ENCODE measurements at regions not wholly inside any gene's neighbourhood (a gene's known extent, or its start where the extent isn't known, plus 50 kb on each side); places are given as distances from the start of the nearest gene placed in this dataset.

DNA sequence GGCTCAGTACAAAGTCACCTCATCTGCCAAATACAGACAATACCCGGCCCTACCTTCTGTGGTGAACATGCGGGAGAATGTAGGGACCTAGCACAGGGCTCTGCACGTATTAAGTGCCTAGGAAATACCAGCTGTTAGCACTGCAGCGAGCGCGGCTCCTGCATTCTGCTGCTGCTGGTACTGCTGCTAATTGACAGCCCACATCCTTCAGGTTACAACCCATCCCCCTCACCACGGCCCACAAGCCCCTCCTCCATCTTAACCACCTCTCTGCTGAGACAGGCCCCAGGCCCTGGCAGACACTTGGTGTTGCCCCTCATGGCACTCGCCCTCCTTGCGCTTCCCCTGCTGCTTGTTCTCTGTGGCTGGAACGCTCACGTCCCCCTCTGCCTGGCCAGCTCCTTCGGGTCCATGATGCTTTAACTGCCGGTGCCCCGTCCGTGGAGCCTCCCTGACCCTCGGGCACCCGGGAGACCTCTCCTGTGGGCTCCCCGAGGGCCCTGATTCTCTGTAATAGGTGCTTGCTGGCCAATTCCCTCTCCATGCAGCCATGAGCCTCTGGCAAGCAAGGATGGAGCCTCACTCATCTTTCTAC, 53.3 kb upstream of the LOXL4 start:
- no peak for TF ChIP-seq POLR2A (IDR thresholded peaks at IDR 0.05; ENCODE audit: low read length)
- TF ChIP-seq GATA1 (IDR thresholded peaks at IDR 0.05; ENCODE audit: low read depth, low read length), result no peak

Measured in erythroblast (primary cell).